Colonic mucosa (tissue), 4 donors: ENCODE measurements at regions not wholly inside any gene's neighbourhood (a gene's known extent, or its start where the extent isn't known, plus 50 kb on each side); places are given as distances from the start of the nearest gene placed in this dataset.

Source experiments
- DNase-seq: peaks from one replicate; pipeline ENCODE4 v3.0.0-alpha.2; 2020
- H3K27ac ChIP-seq: fragments of 200-600 bp; one replicate; pipeline ENCODE4 v1.8.0; 2021
- H3K27me3 ChIP-seq: fragments of 200-600 bp; one replicate; pipeline ENCODE4 v1.8.0; 2021
- H3K36me3 ChIP-seq: fragments of 200-600 bp; one replicate; pipeline ENCODE4 v1.8.0; 2021
- H3K4me1 ChIP-seq: fragments of 200-600 bp; one replicate; pipeline ENCODE4 v1.8.0; 2021; ENCODE audit warnings: mild to moderate bottlenecking
- H3K4me3 ChIP-seq: fragments of 200-600 bp; one replicate; pipeline ENCODE4 v1.8.0; 2021
- H3K9ac ChIP-seq, 2 donors: one replicate each; pipeline ENCODE4 v1.7.0; 2013; ENCODE audit warnings: control low read depth in 2 of 2, low read depth in 2 of 2, low read length in 2 of 2
- H3K9me3 ChIP-seq: fragments of 200-600 bp; one replicate; pipeline ENCODE4 v1.8.0; 2021
- intact Hi-C: fragments of 100-400 bp; cut with DNase I; formaldehyde crosslinking; loops from one replicate; pipeline ENCODE4 v1.14.1; 2022
- TF ChIP-seq, protein P1 (sequence below): fragments of 200-600 bp; IDR thresholded peaks from one replicate; pipeline ENCODE4 v1.8.0; 2022; ENCODE audit warnings: antibody characterized with exemption, mild to moderate bottlenecking
- donor health status: healthy.
- donor health status: DM: no; HTN: no; CAD: no.
- donor health status: DM: no; HTN: no; CAD: no.

GRCh38 chr4:10317345-10317744, 139.9 kb downstream of the ZNF518B start:
- Histone ChIP-seq H3K27ac (no peak overlapping the region), H3K27me3 (no peaks in the 10 kb centered on the region), H3K36me3 (no peaks in the 10 kb centered on the region), H3K9ac (no peak overlapping the region), H3K4me1 (no peaks in the 10 kb centered on the region), H3K9me3 (no peaks in the 10 kb centered on the region), H3K4me3 (no peak overlapping the region)
- TF ChIP-seq, protein P1, sequence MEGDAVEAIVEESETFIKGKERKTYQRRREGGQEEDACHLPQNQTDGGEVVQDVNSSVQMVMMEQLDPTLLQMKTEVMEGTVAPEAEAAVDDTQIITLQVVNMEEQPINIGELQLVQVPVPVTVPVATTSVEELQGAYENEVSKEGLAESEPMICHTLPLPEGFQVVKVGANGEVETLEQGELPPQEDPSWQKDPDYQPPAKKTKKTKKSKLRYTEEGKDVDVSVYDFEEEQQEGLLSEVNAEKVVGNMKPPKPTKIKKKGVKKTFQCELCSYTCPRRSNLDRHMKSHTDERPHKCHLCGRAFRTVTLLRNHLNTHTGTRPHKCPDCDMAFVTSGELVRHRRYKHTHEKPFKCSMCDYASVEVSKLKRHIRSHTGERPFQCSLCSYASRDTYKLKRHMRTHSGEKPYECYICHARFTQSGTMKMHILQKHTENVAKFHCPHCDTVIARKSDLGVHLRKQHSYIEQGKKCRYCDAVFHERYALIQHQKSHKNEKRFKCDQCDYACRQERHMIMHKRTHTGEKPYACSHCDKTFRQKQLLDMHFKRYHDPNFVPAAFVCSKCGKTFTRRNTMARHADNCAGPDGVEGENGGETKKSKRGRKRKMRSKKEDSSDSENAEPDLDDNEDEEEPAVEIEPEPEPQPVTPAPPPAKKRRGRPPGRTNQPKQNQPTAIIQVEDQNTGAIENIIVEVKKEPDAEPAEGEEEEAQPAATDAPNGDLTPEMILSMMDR, result no peak
- intact Hi-C loops, result no loop called here
- DNase-seq, result no peak

- TF ChIP-seq, protein P1, result no peak
- Histone ChIP-seq H3K36me3 (no peaks in the 10 kb centered on the region), H3K4me1 (no peaks in the 10 kb centered on the region), H3K27ac (no peak overlapping the region), H3K4me3 (no peak overlapping the region), H3K9ac (no peak overlapping the region), H3K9me3 (no peaks in the 10 kb centered on the region), H3K27me3 (no peaks in the 10 kb centered on the region)
- intact Hi-C loops, result no loop called here
- DNase-seq, result no peak
Observed at GRCh38 chr4:10316851-10317250, 140.4 kb downstream of the ZNF518B start.

DNA sequence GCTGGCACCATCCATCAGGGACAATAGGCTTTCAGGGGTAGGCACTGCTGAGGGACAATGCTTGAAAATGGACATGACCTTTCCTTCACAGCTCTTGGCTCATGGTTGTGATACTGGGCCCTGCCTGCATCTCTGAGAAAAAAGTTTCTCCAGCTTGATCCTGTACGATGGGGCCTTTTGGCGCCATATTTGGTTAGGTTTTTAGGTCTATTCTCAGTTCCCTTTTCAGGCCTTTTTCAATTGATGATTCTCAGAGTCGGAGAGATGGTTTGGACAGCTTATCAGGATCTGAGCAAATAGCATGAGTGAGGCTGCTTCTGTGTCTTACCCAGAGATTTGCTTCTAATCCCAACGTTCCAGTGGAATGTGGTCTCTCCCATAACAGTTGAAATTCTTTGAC, 141.6 kb downstream of the ZNF518B start:
- TF ChIP-seq, protein P1, result no peak
- no peaks in the 10 kb centered on the region for H3K27me3 ChIP-seq
- no peaks in the 10 kb centered on the region for H3K4me1 ChIP-seq
- intact Hi-C loops, result no loop called here
- no peak overlapping the region for H3K27ac ChIP-seq
- H3K9me3 ChIP-seq, result no peaks in the 10 kb centered on the region
- no peak overlapping the region for H3K9ac ChIP-seq
- H3K4me3 ChIP-seq, result no peak overlapping the region
- DNase-seq, result no peak
- H3K36me3 ChIP-seq, result no peaks in the 10 kb centered on the region

DNA sequence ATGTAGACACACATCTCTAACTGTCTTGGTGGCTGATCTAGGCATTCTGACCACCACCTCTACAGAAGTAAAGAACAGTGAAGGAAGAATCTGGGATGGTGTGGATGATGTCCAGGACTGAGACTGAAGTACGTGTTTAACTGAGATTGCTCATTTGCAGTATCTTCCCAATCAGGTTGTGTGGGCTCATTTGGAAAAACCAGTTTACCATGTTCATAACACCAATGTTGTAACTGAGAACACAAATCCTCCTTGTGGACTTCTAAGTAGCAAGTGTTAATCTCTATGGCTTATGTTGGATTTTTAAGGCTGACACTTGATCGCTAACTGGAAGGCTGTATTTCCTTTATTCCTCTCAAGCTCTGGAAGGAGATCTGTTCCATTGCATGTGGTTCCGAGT, 144.7 kb downstream of the ZNF518B start:
- Histone ChIP-seq H3K9ac (no peak overlapping the region), H3K27ac (no peak overlapping the region), H3K4me1 (no peaks in the 10 kb centered on the region), H3K36me3 (no peaks in the 10 kb centered on the region), H3K4me3 (no peak overlapping the region), H3K9me3 (no peaks in the 10 kb centered on the region), H3K27me3 (no peaks in the 10 kb centered on the region)
- no peak for DNase-seq
- TF ChIP-seq, protein P1, result no peak
- intact Hi-C loops, result no loop called here

DNA sequence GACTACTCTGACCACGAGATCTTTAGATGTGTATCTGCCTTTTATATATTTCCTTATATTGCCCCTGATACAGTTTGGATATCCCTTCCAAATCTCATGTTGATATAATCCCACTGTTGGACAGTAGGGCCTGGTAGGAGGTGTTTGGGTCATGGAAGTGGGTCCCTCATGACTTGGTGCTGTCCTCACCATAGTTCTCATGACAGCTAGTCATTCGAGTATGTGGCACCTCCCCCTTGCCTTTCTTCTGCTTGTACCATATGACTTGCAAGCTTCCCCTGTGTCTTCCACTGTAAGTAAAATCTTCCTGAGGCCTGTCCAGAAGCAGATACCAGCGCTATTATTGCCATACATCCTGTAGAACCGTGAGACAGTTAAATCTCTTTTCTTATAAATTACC, 145.3 kb downstream of the ZNF518B start:
- H3K9me3 ChIP-seq, result no peaks in the 10 kb centered on the region
- H3K36me3 ChIP-seq, result no peaks in the 10 kb centered on the region
- H3K27me3 ChIP-seq, result no peaks in the 10 kb centered on the region
- DNase-seq, result no peak
- no peak overlapping the region for H3K27ac ChIP-seq
- TF ChIP-seq, protein P1, result no peak
- no peaks in the 10 kb centered on the region for H3K4me1 ChIP-seq
- H3K9ac ChIP-seq, result no peak overlapping the region
- intact Hi-C loops, result no loop called here
- H3K4me3 ChIP-seq, result no peak overlapping the region

- H3K4me3 ChIP-seq, result no peak overlapping the region
- H3K9ac ChIP-seq, result no peak overlapping the region
- intact Hi-C loops, result no loop called here
- H3K9me3 ChIP-seq, result no peaks in the 10 kb centered on the region
- no peaks in the 10 kb centered on the region for H3K27me3 ChIP-seq
- H3K27ac ChIP-seq, result no peak overlapping the region
- no peaks in the 10 kb centered on the region for H3K4me1 ChIP-seq
- TF ChIP-seq, protein P1, result no peak
- no peak for DNase-seq
- H3K36me3 ChIP-seq, result no peaks in the 10 kb centered on the region
Observed at GRCh38 chr4:10305816-10306215, 151.4 kb downstream of the ZNF518B start.
